ENCODE measurements at regions not wholly inside any gene's neighbourhood (a gene's known extent, or its start where the extent isn't known, plus 50 kb on each side); places are given as distances from the start of the nearest gene placed in this dataset.
"Not testable (repeated sequence)": the region's sequence is repeated elsewhere in the genome, so short reads cannot be mapped to it uniquely, and the experiment has no call there.

GRCh38 chr1:120465900-120466299, 51.1 kb downstream of the NBPF8 start:
- DNase-seq (ENCODE audit: low read depth): not testable (repeated sequence)

GRCh38 chr1:120477663-120478062, 62.8 kb downstream of the NBPF8 start:
- not testable (repeated sequence) for DNase-seq (ENCODE audit: low read depth)

- not testable (repeated sequence) for DNase-seq (ENCODE audit: low read depth)
Measured at GRCh38 chr1:120478400-120478799, 63.6 kb downstream of the NBPF8 start.

GRCh38 chr1:120487542-120487941, 72.7 kb downstream of the NBPF8 start:
- not testable (repeated sequence) for DNase-seq (ENCODE audit: low read depth)

- not testable (repeated sequence) for DNase-seq (ENCODE audit: low read depth)
Measured at GRCh38 chr1:120489217-120489616, 74.4 kb downstream of the NBPF8 start.

- not testable (repeated sequence) for DNase-seq (ENCODE audit: low read depth)
Measured at GRCh38 chr1:120497145-120497544, 82.3 kb downstream of the NBPF8 start.

- not testable (repeated sequence) for DNase-seq (ENCODE audit: low read depth)
Measured at GRCh38 chr1:120503284-120503683, 88.4 kb downstream of the NBPF8 start.

GRCh38 chr1:120506352-120506751, 91.5 kb downstream of the NBPF8 start:
- DNase-seq (ENCODE audit: low read depth): not testable (repeated sequence)

GRCh38 chr1:120508351-120508750, 93.5 kb downstream of the NBPF8 start:
- not testable (repeated sequence) for DNase-seq (ENCODE audit: low read depth)

- not testable (repeated sequence) for DNase-seq (ENCODE audit: low read depth)
Measured at GRCh38 chr1:120509258-120509657, 94.4 kb downstream of the NBPF8 start.

GRCh38 chr1:120513099-120513498, 98.3 kb downstream of the NBPF8 start:
- DNase-seq (ENCODE audit: low read depth): not testable (repeated sequence)

- not testable (repeated sequence) for DNase-seq (ENCODE audit: low read depth)
Measured at GRCh38 chr1:120513531-120513930, 98.7 kb downstream of the NBPF8 start.

- not testable (repeated sequence) for DNase-seq (ENCODE audit: low read depth)
Measured at GRCh38 chr1:120519196-120519595, 104.4 kb downstream of the NBPF8 start.

GRCh38 chr1:120524416-120524815, 109.6 kb downstream of the NBPF8 start:
- DNase-seq (ENCODE audit: low read depth): not testable (repeated sequence)

GRCh38 chr1:120525386-120525785, 110.6 kb downstream of the NBPF8 start:
- DNase-seq (ENCODE audit: low read depth): not testable (repeated sequence)

GRCh38 chr1:120529475-120530089, 114.7 kb downstream of the NBPF8 start:
- not testable (repeated sequence) for DNase-seq (ENCODE audit: low read depth)

- not testable (repeated sequence) for DNase-seq (ENCODE audit: low read depth)
Measured at GRCh38 chr1:120531455-120531854, 116.6 kb downstream of the NBPF8 start.

GRCh38 chr1:120534361-120535047, 119.7 kb downstream of the NBPF8 start:
- DNase-seq (ENCODE audit: low read depth): not testable (repeated sequence)

GRCh38 chr1:120535052-120535451, 120.2 kb downstream of the NBPF8 start:
- DNase-seq (ENCODE audit: low read depth): not testable (repeated sequence)

GRCh38 chr1:120541394-120541793, 126.6 kb downstream of the NBPF8 start:
- not testable (repeated sequence) for DNase-seq (ENCODE audit: low read depth)

- not testable (repeated sequence) for DNase-seq (ENCODE audit: low read depth)
Measured at GRCh38 chr1:120542365-120542764, 127.5 kb downstream of the NBPF8 start.

GRCh38 chr1:120542940-120543339, 128.1 kb downstream of the NBPF8 start:
- not testable (repeated sequence) for DNase-seq (ENCODE audit: low read depth)

- peak; percentile 49 for DNase-seq (ENCODE audit: low read depth)
Measured at GRCh38 chr1:120544434-120544833, 129.6 kb downstream of the NBPF8 start.

All from stimulated activated CD8-positive, alpha-beta memory T cell treated with anti-CD3 and anti-CD28 coated beads, Interleukin-12 subunit alpha, Interleukin-12 subunit beta, amount 100 ng/mL, for 4 hours (primary cell).